ENCODE measurements at regions not wholly inside any gene's neighbourhood (a gene's known extent, or its start where the extent isn't known, plus 50 kb on each side); places are given as distances from the start of the nearest gene placed in this dataset.

- no peak overlapping the region for H3K9ac ChIP-seq
- H3K4me3 ChIP-seq (ENCODE audit: low read depth, low read length), result no peak overlapping the region
- no peaks in the 10 kb centered on the region for H3K9me3 ChIP-seq (ENCODE audit: control insufficient read depth, low read length)
- no peaks in the 10 kb centered on the region for H3K36me3 ChIP-seq (ENCODE audit: control insufficient read depth, insufficient read depth, low read length)
- H3K4me1 ChIP-seq, result no peaks in the 10 kb centered on the region
- no peaks in the 10 kb centered on the region for H3K79me2 ChIP-seq
- H2AFZ ChIP-seq, result no peak overlapping the region
- TF ChIP-seq CTCF (IDR thresholded peaks at IDR 0.05), result no peak
- no peaks in the 10 kb centered on the region for H3K27me3 ChIP-seq (ENCODE audit: control insufficient read depth, insufficient read depth, low read length)
- H3K4me2 ChIP-seq (ENCODE audit: low read length), result no peak overlapping the region
- H3K27ac ChIP-seq, result no peak overlapping the region
These were observed 60.3 kb upstream of the PLXNA4 start for GRCh38 chr7:132636581-132636980.

GRCh38 chr7:132635127-132635526 lies 58.9 kb upstream of the PLXNA4 start:
- Histone ChIP-seq H3K9ac (no peak overlapping the region), H3K4me3 (ENCODE audit: low read depth, low read length) (no peak overlapping the region), H3K36me3 (ENCODE audit: control insufficient read depth, insufficient read depth, low read length) (no peaks in the 10 kb centered on the region), H3K27ac (no peak overlapping the region), H3K9me3 (ENCODE audit: control insufficient read depth, low read length) (no peaks in the 10 kb centered on the region), H2AFZ (no peak overlapping the region), H3K4me1 (no peaks in the 10 kb centered on the region), H3K27me3 (ENCODE audit: control insufficient read depth, insufficient read depth, low read length) (no peaks in the 10 kb centered on the region), H3K79me2 (no peaks in the 10 kb centered on the region), H3K4me2 (ENCODE audit: low read length) (no peak overlapping the region)
- no peak for TF ChIP-seq CTCF (IDR thresholded peaks at IDR 0.05)

- H3K27me3 ChIP-seq (ENCODE audit: control insufficient read depth, insufficient read depth, low read length), result no peaks in the 10 kb centered on the region
- no peak for TF ChIP-seq CTCF (IDR thresholded peaks at IDR 0.05)
- H3K79me2 ChIP-seq, result no peaks in the 10 kb centered on the region
- no peak overlapping the region for H3K4me2 ChIP-seq (ENCODE audit: low read length)
- H3K9me3 ChIP-seq (ENCODE audit: control insufficient read depth, low read length), result no peaks in the 10 kb centered on the region
- H3K4me3 ChIP-seq (ENCODE audit: low read depth, low read length), result no peak overlapping the region
- H2AFZ ChIP-seq, result no peak overlapping the region
- H3K9ac ChIP-seq, result no peak overlapping the region
- H3K27ac ChIP-seq, result no peak overlapping the region
- no peaks in the 10 kb centered on the region for H3K4me1 ChIP-seq
- H3K36me3 ChIP-seq (ENCODE audit: control insufficient read depth, insufficient read depth, low read length), result no peaks in the 10 kb centered on the region
These were observed 54.6 kb upstream of the PLXNA4 start for GRCh38 chr7:132630834-132631233.
